NB4 (cell line): ENCODE measurements at regions not wholly inside any gene's neighbourhood (a gene's known extent, or its start where the extent isn't known, plus 50 kb on each side); places are given as distances from the start of the nearest gene placed in this dataset.

Source experiments
- POLR2A ChIP-seq: IDR thresholded peaks from 2 replicates; pipeline ENCODE4 v1.6.1; 2011; ENCODE audit warnings: mild to moderate bottlenecking; ENCODE audit not compliant: insufficient read length; ENCODE audit errors: extremely low read depth
- TF ChIP-seq, protein P1 (sequence below): IDR thresholded peaks from one replicate; pipeline ENCODE4 v1.5.1; 2012; ENCODE audit warnings: low read depth, low read length

- TF ChIP-seq, protein P1, sequence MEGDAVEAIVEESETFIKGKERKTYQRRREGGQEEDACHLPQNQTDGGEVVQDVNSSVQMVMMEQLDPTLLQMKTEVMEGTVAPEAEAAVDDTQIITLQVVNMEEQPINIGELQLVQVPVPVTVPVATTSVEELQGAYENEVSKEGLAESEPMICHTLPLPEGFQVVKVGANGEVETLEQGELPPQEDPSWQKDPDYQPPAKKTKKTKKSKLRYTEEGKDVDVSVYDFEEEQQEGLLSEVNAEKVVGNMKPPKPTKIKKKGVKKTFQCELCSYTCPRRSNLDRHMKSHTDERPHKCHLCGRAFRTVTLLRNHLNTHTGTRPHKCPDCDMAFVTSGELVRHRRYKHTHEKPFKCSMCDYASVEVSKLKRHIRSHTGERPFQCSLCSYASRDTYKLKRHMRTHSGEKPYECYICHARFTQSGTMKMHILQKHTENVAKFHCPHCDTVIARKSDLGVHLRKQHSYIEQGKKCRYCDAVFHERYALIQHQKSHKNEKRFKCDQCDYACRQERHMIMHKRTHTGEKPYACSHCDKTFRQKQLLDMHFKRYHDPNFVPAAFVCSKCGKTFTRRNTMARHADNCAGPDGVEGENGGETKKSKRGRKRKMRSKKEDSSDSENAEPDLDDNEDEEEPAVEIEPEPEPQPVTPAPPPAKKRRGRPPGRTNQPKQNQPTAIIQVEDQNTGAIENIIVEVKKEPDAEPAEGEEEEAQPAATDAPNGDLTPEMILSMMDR = no peak
- no peak for TF ChIP-seq POLR2A
These were observed 210.2 kb upstream of the DEFB112 start for GRCh38 chr6:50259903-50260302.
